Keratinocyte (primary cell): ENCODE measurements at regions not wholly inside any gene's neighbourhood (a gene's known extent, or its start where the extent isn't known, plus 50 kb on each side); places are given as distances from the start of the nearest gene placed in this dataset.

ENCODE experiments used
- DNase-seq: peaks from one replicate; pipeline ENCODE4 v3.0.0-alpha.2; 2011; ENCODE audit warnings: low read depth, missing footprints, low spot score
- FAIRE-seq: peaks from 2 replicates; lab custom pipeline; 2011; peaks lifted over from hg19 to GRCh38; lab: Jason Lieb, UNC
- H2AFZ ChIP-seq: 2 replicates; pipeline ENCODE4 v1.6.0; 2012; ENCODE audit warnings: low read length, control low read depth, inconsistent platforms; ENCODE audit not compliant: control insufficient read depth
- H3K27ac ChIP-seq: 2 replicates; pipeline ENCODE4 v1.5.1; 2011; ENCODE audit warnings: low read length; ENCODE audit not compliant: control insufficient read depth, insufficient read depth
- H3K27me3 ChIP-seq: 3 replicates; pipeline ENCODE4 v1.6.0; 2011; ENCODE audit warnings: low read length; ENCODE audit not compliant: control insufficient read depth, insufficient read depth; ENCODE audit errors: extremely low read depth
- H3K36me3 ChIP-seq, 2 experiments: 2 replicates in 1 of 2; 3 replicates in 1 of 2; pipeline ENCODE4 v1.5.1; 2011; ENCODE audit warnings: low read length in 2 of 2, mild to moderate bottlenecking in 1 of 2; ENCODE audit not compliant: control insufficient read depth in 2 of 2, insufficient read depth in 2 of 2; ENCODE audit errors: extremely low read depth in 1 of 2
- H3K4me1 ChIP-seq: 3 replicates; pipeline ENCODE4 v1.5.1; 2011; ENCODE audit warnings: low read length; ENCODE audit not compliant: control insufficient read depth, insufficient read depth; ENCODE audit errors: extremely low read depth
- H3K4me2 ChIP-seq: 3 replicates; pipeline ENCODE4 v1.6.0; 2011; ENCODE audit warnings: low read depth, low read length; ENCODE audit not compliant: control insufficient read depth, insufficient read depth; ENCODE audit errors: extremely low read depth
- H3K4me3 ChIP-seq, 3 experiments: fragments of 200-600 bp in 1 of 3; sonication (generic) in 1 of 3; 2 replicates in 2 of 3; 3 replicates in 1 of 3; pipeline ENCODE4 v1.5.1; 2011 to 2016; ENCODE audit warnings: low read length in 3 of 3, mild to moderate bottlenecking in 3 of 3, control low read depth in 2 of 3, inconsistent platforms in 1 of 3, low read depth in 1 of 3, mixed read lengths in 1 of 3, mixed run types in 1 of 3, moderate library complexity in 1 of 3; ENCODE audit not compliant: control insufficient read depth in 2 of 3, insufficient read depth in 2 of 3; ENCODE audit errors: extremely low read depth in 1 of 3
- H3K79me2 ChIP-seq: 2 replicates; pipeline ENCODE4 v1.6.0; 2012; ENCODE audit warnings: low read length; ENCODE audit not compliant: control insufficient read depth, insufficient read depth
- H3K9ac ChIP-seq: 3 replicates; pipeline ENCODE4 v1.6.0; 2011; ENCODE audit warnings: low read length; ENCODE audit not compliant: control insufficient read depth, insufficient read depth; ENCODE audit errors: extremely low read depth
- H3K9me1 ChIP-seq: 3 replicates; pipeline ENCODE4 v1.6.0; 2011; ENCODE audit warnings: low read length; ENCODE audit not compliant: control insufficient read depth, insufficient read depth; ENCODE audit errors: extremely low read depth
- H3K9me3 ChIP-seq: 2 replicates; pipeline ENCODE4 v1.5.1; 2012; ENCODE audit warnings: low read depth, low read length; ENCODE audit not compliant: control insufficient read depth
- H4K20me1 ChIP-seq: 3 replicates; pipeline ENCODE4 v1.6.0; 2011; ENCODE audit warnings: low read length; ENCODE audit not compliant: control insufficient read depth, insufficient read depth; ENCODE audit errors: extremely low read depth
- CTCF ChIP-seq, 3 experiments: IDR thresholded peaks in 1 of 3; conservative IDR thresholded peaks in 1 of 3; optimal IDR thresholded peaks in 1 of 3; 2 replicates in 2 of 3; 3 replicates in 1 of 3; pipeline versions ENCODE3 to v1.5.1; 2011; ENCODE audit warnings: low read length in 3 of 3, mild to moderate bottlenecking in 3 of 3, moderate library complexity in 2 of 3, control low read depth in 1 of 3, inconsistent platforms in 1 of 3; ENCODE audit not compliant: insufficient read depth in 2 of 3; ENCODE audit errors: extremely low read depth in 1 of 3
- EZH2 ChIP-seq: IDR thresholded peaks from one replicate; pipeline ENCODE4 v1.6.1; 2012; ENCODE audit warnings: inconsistent platforms, mild to moderate bottlenecking, low read length, moderate library complexity
- dilution Hi-C: fragments of 300-500 bp; cut with MboI; formaldehyde crosslinking; loops from one replicate; pipeline ENCODE4 v1.7.0; 2020; ENCODE audit warnings: low sequenced_read_pairs; ENCODE audit not compliant: extremely low pct_ligation_motif_present

- no peaks in the 10 kb centered on the region for H3K79me2 ChIP-seq
- dilution Hi-C loops, result no loop called here
- no peak overlapping the region for H3K4me2 ChIP-seq
- H3K36me3 ChIP-seq, result no peaks in the 10 kb centered on the region
- no peak overlapping the region for H3K9ac ChIP-seq
- H2AFZ ChIP-seq, result no peak overlapping the region
- no peaks in the 10 kb centered on the region for H4K20me1 ChIP-seq
- no peak overlapping the region for H3K4me3 ChIP-seq
- H3K4me1 ChIP-seq, result no peaks in the 10 kb centered on the region
- no peak for FAIRE-seq
- no peaks in the 10 kb centered on the region for H3K9me3 ChIP-seq
- DNase-seq, result no peak
- H3K9me1 ChIP-seq, result no peaks in the 10 kb centered on the region
- H3K27ac ChIP-seq, result no peak overlapping the region
- H3K27me3 ChIP-seq, result no peaks in the 10 kb centered on the region
- TF ChIP-seq EZH2, result no peak
- no peak for TF ChIP-seq CTCF (optimal IDR thresholded peaks at IDR 0.05 in 1 of 3, IDR thresholded peaks at IDR 0.05 in 1 of 3, conservative IDR thresholded peaks at IDR 0.05 in 1 of 3; ENCODE audit: extremely low read depth in 1 of 3, insufficient read depth in 2 of 3, low read length in 3 of 3)
These were observed 214.4 kb downstream of the RNF144B start for GRCh38 chr6:18601516-18602020.

GRCh38 chr6:18602931-18603330 lies 215.8 kb downstream of the RNF144B start:
- Histone ChIP-seq H3K36me3 (no peaks in the 10 kb centered on the region), H3K4me2 (no peak overlapping the region), H3K27ac (no peak overlapping the region), H4K20me1 (no peaks in the 10 kb centered on the region), H3K9ac (no peak overlapping the region), H3K27me3 (no peaks in the 10 kb centered on the region), H2AFZ (no peak overlapping the region), H3K79me2 (no peaks in the 10 kb centered on the region), H3K9me3 (no peaks in the 10 kb centered on the region), H3K4me1 (no peaks in the 10 kb centered on the region), H3K9me1 (no peaks in the 10 kb centered on the region), H3K4me3 (no peak overlapping the region)
- FAIRE-seq (no peak), DNase-seq (no peak)
- dilution Hi-C loops, result no loop called here
- no peak for TF ChIP-seq CTCF (optimal IDR thresholded peaks at IDR 0.05 in 1 of 3, IDR thresholded peaks at IDR 0.05 in 1 of 3, conservative IDR thresholded peaks at IDR 0.05 in 1 of 3; ENCODE audit: extremely low read depth in 1 of 3, insufficient read depth in 2 of 3, low read length in 3 of 3)
- TF ChIP-seq EZH2, result no peak
